OCI-LY1 (cell line): ENCODE measurements at regions not wholly inside any gene's neighbourhood (a gene's known extent, or its start where the extent isn't known, plus 50 kb on each side); places are given as distances from the start of the nearest gene placed in this dataset.

ENCODE experiments used
- EZH2 ChIP-seq: fragments of 200-600 bp; sonication (generic), shearing (Covaris generic); IDR thresholded peaks from 2 replicates; pipeline ENCODE4 v1.8.0; 2017; ENCODE audit warnings: borderline replicate concordance, mixed run types, mild to moderate bottlenecking, antibody characterized with exemption, low read length, moderate library complexity, mixed read lengths
- TF ChIP-seq, protein P1 (sequence below): fragments of 200-600 bp; sonication (generic), shearing (Covaris generic); IDR thresholded peaks from 2 replicates; pipeline ENCODE4 v1.5.1; 2017; ENCODE audit warnings: mild to moderate bottlenecking, antibody characterized with exemption, low read length, moderate library complexity, mixed read lengths

DNA sequence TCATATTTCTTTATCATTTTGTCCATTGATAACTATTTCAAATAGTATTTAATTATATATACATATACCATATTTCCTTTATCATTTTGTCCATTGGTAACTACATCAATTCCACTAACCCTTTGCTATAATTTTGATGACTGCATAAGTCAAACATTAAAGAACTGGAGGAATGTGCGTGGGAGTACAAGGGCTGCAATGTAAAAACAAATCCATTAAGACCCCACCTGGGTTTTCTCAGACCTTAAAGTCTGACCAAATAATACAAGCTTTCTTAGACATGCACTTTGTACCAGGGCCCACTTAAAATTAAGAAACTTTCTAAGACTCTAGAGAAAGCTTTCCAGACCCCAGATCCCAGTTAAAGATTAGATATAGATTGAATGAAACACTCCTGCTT is 1622.4 kb upstream of the PCDH10 start:
- TF ChIP-seq, protein P1, sequence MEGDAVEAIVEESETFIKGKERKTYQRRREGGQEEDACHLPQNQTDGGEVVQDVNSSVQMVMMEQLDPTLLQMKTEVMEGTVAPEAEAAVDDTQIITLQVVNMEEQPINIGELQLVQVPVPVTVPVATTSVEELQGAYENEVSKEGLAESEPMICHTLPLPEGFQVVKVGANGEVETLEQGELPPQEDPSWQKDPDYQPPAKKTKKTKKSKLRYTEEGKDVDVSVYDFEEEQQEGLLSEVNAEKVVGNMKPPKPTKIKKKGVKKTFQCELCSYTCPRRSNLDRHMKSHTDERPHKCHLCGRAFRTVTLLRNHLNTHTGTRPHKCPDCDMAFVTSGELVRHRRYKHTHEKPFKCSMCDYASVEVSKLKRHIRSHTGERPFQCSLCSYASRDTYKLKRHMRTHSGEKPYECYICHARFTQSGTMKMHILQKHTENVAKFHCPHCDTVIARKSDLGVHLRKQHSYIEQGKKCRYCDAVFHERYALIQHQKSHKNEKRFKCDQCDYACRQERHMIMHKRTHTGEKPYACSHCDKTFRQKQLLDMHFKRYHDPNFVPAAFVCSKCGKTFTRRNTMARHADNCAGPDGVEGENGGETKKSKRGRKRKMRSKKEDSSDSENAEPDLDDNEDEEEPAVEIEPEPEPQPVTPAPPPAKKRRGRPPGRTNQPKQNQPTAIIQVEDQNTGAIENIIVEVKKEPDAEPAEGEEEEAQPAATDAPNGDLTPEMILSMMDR: no peak
- TF ChIP-seq EZH2: no peak
